Thoracic aorta (tissue), 2 donors: ENCODE measurements at regions not wholly inside any gene's neighbourhood (a gene's known extent, or its start where the extent isn't known, plus 50 kb on each side); places are given as distances from the start of the nearest gene placed in this dataset.

Experiments used
- ATAC-seq: fragments of 150-250 bp; one replicate; pipeline ENCODE4 v1.8.0; 2017; ENCODE audit warnings: low read depth; ENCODE audit not compliant: insufficient number of reproducible peaks, low FRiP score
- DNase-seq: peaks from one replicate; pipeline ENCODE4 v3.0.0-alpha.2; 2020; ENCODE audit warnings: low spot score
- H3K27ac ChIP-seq, 2 donors: fragments of 200-600 bp; sonication (generic); 1 replicate in 1 of 2; 2 replicates in 1 of 2; pipeline ENCODE4 v1.5.1; 2016; ENCODE audit warnings: mild to moderate bottlenecking in 2 of 2, moderate library complexity in 2 of 2
- H3K27me3 ChIP-seq: fragments of 200-600 bp; sonication (generic); replicated peaks from 2 replicates; pipeline ENCODE4 v1.6.0; 2016; ENCODE audit warnings: mild to moderate bottlenecking; ENCODE audit not compliant: insufficient read depth
- H3K36me3 ChIP-seq: fragments of 200-600 bp; sonication (generic); one replicate; pipeline ENCODE4 v1.5.1; 2016
- H3K4me1 ChIP-seq, 2 donors: fragments of 200-600 bp; sonication (generic); 1 replicate in 1 of 2; 2 replicates in 1 of 2; pipeline versions ENCODE4 v1.5.1 to v1.6.0; 2016; ENCODE audit warnings: low read depth in 2 of 2, mild to moderate bottlenecking in 1 of 2; ENCODE audit not compliant: control insufficient read depth in 1 of 2
- H3K4me3 ChIP-seq: fragments of 200-600 bp; sonication (generic); 2 replicates; pipeline ENCODE4 v1.5.1; 2016; ENCODE audit warnings: mild to moderate bottlenecking
- H3K9me3 ChIP-seq: fragments of 200-600 bp; sonication (generic); 2 replicates; pipeline ENCODE4 v1.5.1; 2016
- CTCF ChIP-seq: fragments of 200-600 bp; sonication (generic); IDR thresholded peaks from one replicate; pipeline ENCODE4 v1.5.1; 2019; ENCODE audit warnings: antibody characterized with exemption

- Histone ChIP-seq H3K9me3 (no peaks in the 10 kb centered on the region), H3K27ac (no peak overlapping the region), H3K36me3 (no peaks in the 10 kb centered on the region), H3K4me1 (no peaks in the 10 kb centered on the region), H3K27me3 (no peaks in the 10 kb centered on the region), H3K4me3 (no peak overlapping the region)
- DNase-seq (no peak), ATAC-seq (no peak)
- TF ChIP-seq CTCF = no peak
Measured at GRCh38 chrX:94560930-94561329, 886.9 kb downstream of the FAM133A start.

GRCh38 chrX:94576367-94577004, 902.5 kb downstream of the FAM133A start:
- H3K9me3 ChIP-seq = no peaks in the 10 kb centered on the region

GRCh38 chrX:94600077-94600476, 926.1 kb downstream of the FAM133A start:
- DNase-seq = no peak
- no peaks in the 10 kb centered on the region for H3K36me3 ChIP-seq
- ATAC-seq = no peak
- TF ChIP-seq CTCF = no peak
- no peak overlapping the region for H3K27ac ChIP-seq
- no peaks in the 10 kb centered on the region for H3K4me1 ChIP-seq
- no peaks in the 10 kb centered on the region for H3K9me3 ChIP-seq
- H3K4me3 ChIP-seq = no peak overlapping the region
- no peaks in the 10 kb centered on the region for H3K27me3 ChIP-seq

More at GRCh38 chrX:94576367-94577004, 902.5 kb downstream of the FAM133A start:
- Histone ChIP-seq H3K36me3 (no peaks in the 10 kb centered on the region), H3K4me1 (no peaks in the 10 kb centered on the region), H3K27me3 (no peaks in the 10 kb centered on the region), H3K4me3 (no peak overlapping the region), H3K27ac (no peak overlapping the region)
- ATAC-seq = no peak
- DNase-seq = no peak
- no peak for TF ChIP-seq CTCF

- Histone ChIP-seq H3K4me3 (no peak overlapping the region), H3K9me3 (no peaks in the 10 kb centered on the region), H3K36me3 (no peaks in the 10 kb centered on the region), H3K27me3 (no peaks in the 10 kb centered on the region), H3K27ac (no peak overlapping the region), H3K4me1 (no peaks in the 10 kb centered on the region)
- ATAC-seq (no peak), DNase-seq (no peak)
- TF ChIP-seq CTCF = no peak
Measured at GRCh38 chrX:94612140-94612539, 938.1 kb downstream of the FAM133A start.

- Histone ChIP-seq H3K4me1 (no peaks in the 10 kb centered on the region), H3K27me3 (no peaks in the 10 kb centered on the region), H3K9me3 (no peaks in the 10 kb centered on the region), H3K36me3 (no peaks in the 10 kb centered on the region), H3K4me3 (no peak overlapping the region), H3K27ac (no peak overlapping the region)
- no peak for ATAC-seq
- DNase-seq = no peak
- TF ChIP-seq CTCF = no peak
Measured at GRCh38 chrX:94633237-94633636, 959.2 kb downstream of the FAM133A start.
